ENCODE measurements at regions not wholly inside any gene's neighbourhood (a gene's known extent, or its start where the extent isn't known, plus 50 kb on each side); places are given as distances from the start of the nearest gene placed in this dataset.

GRCh38 chr6:77403424-77403823 is 59.9 kb downstream of the HTR1B start:
- DNase-seq: no peak

GRCh38 chr6:77401231-77401630 is 62.1 kb downstream of the HTR1B start:
- DNase-seq: no peak

- DNase-seq: no peak
Observed at GRCh38 chr6:77397561-77397960, 65.7 kb downstream of the HTR1B start.

GRCh38 chr6:77389402-77389801 is 73.9 kb downstream of the HTR1B start:
- DNase-seq: no peak

DNA sequence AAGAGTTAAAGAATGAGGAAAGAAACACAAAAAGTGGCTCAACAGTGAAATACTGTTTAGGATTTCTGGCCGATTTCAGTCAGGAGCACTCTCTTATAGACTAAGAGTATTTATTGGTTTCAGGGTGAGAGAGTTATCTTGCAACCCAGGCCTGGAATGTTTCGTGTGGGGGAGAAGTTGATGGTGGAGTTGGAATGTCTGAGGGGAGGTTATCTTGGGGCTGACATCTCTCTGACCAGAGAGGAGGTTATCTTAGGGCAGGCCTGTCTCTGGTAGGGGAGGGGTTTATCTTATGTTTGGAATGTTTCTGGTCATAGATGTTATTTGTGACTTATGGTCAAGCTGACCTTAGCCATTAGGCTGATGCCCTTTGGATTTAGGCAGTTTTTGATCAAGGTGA is 80.3 kb downstream of the HTR1B start:
- no peak for DNase-seq

- no peak for DNase-seq
Observed at GRCh38 chr6:77373955-77374354, 89.3 kb downstream of the HTR1B start.

DNA sequence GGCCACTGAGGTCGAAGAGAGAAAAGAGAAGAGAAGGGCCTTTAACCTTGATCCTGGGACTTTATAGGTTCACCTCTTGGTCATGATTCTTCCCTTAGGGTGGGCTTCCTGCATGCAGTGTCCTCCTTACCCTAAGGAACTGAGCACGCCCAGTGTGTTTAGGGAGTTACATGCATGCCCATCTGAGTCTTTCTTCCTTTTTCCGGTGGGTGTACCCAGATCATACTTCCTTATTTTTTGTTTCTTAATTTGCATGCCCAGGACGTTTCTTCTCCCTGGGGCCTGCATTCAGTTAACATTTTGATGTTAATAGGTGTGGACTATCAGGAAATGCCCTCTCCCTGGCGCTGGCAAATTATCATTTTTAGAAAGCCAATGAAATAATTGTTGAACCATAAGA is 91.5 kb downstream of the HTR1B start:
- no peak for DNase-seq

GRCh38 chr6:77368660-77369313 is 94.5 kb downstream of the HTR1B start:
- DNase-seq: no peak

GRCh38 chr6:77366798-77367197 is 96.5 kb downstream of the HTR1B start:
- DNase-seq: no peak

- DNase-seq: no peak
Observed at GRCh38 chr6:77363702-77364101, 99.6 kb downstream of the HTR1B start.

DNA sequence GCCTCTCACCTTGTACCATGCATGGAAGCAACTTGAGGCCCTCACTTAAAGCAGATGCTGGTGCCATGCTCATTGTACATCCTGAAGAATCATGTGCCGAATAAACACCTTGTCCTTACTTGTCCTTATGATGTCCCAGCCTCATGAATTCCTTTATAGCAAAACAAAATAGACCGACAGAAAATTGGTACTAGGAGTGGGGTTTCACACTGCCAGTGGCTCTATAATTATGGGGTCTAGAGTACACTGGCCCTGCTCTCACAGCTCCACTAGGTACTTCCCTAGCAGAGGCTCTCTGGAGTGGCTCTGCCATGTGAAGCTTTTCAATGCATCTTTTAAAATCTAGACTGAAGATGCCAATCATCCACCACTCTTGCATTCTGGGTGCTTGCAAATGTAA is 101.2 kb downstream of the HTR1B start:
- DNase-seq: no peak

DNA sequence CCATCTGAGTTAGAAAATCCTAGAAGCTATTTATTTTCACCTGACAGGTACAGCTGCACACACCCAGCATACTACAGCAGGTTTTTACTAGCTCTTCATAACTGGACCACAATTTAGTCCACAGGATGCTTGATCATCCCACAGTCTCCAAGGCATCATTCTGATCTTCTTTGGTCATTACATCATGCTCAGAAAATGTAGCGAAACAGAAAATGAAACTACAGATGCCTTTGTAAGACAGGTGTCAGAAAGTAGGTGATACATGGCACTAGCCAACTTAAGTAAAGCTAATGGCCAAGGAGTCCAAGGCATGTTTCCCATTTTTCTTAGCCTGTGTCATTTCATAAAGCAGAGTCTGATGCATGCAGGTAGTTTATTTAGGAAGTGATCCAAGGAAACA is 102.3 kb downstream of the HTR1B start:
- DNase-seq: no peak

- DNase-seq: no peak
Observed at GRCh38 chr6:77356821-77357220, 106.5 kb downstream of the HTR1B start.

- DNase-seq: no peak
Observed at GRCh38 chr6:77354581-77354980, 108.7 kb downstream of the HTR1B start.

DNA sequence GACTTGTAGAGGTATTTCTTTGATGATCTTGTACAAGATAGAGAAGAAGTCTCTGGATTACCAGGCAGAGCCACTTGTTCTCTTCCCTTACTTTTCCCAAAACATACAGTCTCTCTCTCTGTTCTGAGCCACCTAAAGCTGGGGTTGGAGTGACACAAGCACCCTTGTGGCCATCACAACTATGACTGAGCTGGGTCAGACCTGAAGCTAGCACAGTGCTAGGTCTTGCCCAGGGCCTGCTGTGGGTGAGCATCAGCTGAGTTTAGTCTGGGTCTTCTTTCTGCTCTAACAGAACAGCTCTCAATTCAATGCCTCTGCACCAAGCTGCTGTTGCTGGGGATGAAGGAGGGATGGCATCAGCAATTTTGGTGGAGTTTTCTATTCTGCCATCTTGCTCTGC is 110.2 kb downstream of the HTR1B start:
- no peak for DNase-seq

GRCh38 chr6:77341058-77341986 is 122.0 kb downstream of the HTR1B start:
- no peak for DNase-seq

DNA sequence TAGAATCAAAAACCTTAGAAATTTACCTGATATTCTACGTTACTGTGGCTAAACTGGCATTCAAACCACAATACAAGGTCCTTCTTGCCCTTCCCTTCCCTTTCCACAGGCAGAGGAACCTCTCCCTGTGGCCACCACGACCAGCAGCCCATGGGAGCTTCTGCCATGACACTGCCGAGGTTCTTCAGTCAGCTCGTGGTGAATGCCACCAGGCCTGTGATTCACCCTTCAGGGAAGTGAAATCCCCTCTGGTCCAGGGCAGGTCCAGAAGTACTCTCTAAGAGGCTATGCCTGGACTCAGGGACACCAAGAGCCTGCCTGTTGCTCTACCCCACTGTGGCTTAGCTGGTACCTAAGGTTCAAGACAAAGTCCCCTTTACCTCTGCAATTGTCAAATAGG is 123.0 kb downstream of the HTR1B start:
- DNase-seq: no peak

GRCh38 chr6:77339926-77340325 is 123.4 kb downstream of the HTR1B start:
- no peak for DNase-seq

DNA sequence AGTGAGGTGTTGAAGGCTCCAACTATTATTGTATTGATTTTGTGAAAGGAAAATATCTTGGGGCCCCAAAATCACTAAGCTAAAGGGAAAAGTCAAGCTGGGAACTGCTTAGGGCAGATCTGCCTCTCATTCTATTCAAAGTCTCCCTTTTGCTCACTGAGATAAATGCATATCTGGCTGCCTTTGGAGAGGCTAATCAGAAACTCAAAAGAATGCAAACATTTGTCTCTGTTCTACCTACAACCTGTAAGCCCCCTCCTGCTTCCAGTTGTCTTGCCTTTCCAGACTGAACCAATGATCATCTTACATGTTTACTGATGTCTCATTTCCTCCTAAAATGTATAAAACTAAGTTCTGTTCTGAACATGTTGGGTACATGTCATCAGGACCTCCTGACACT is 125.9 kb downstream of the HTR1B start:
- no peak for DNase-seq

DNA sequence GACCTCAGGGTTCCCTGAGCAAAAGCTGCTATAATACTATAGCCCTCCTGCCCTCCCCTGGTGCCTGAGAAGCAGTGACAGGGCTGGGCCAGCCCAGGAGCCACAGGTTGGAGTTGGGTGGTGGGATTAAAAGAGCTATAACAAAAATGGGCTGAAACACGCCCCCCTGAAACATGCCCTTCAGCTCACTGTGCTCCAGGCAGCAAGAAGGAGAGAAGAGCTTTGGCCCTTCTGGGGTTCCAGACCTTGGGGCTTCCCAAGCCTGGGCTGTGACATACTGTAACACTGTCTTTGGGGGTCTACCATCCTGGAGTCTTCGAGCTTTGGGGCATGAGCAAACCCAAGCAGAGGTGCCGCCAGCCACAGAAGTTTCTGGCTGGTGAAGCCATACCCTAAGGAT is 129.2 kb downstream of the HTR1B start:
- no peak for DNase-seq

DNA sequence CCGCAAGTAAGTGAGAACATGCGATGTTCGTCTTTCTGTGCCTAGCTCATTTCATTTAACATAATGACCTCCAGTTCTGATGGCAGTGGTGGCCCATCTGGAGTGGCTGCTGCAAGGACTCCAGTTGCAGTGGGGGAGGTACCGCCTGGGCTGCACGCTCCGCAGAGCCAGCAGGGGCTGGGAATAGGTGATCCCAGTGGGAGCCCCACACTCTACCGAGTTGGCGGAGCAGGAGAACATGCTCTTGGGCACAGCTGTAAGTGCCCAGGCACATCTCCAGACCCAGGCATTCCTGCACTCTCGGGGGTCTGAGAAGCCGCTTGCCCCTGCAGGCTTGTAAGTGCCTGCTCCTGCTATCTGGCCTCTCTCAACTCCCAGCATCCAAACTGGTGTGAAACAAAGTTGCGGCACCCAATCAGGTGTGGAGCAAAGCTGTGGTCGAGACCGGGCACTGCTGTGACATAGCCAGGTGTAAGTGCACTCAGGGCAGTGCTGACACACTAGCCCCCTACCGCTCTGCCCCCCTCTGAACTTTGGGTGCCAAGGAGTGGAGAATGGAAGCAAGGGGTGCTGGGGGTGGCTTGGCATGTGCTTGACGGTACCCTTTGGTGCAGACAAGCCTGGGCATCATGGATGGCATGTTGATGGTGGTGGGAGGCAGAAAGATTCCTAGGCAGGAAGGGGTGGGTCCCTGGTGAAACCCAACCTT is 130.2 kb downstream of the HTR1B start:
- DNase-seq: no peak

GRCh38 chr6:77326711-77327110 is 136.6 kb downstream of the HTR1B start:
- DNase-seq: no peak

- DNase-seq: no peak
Observed at GRCh38 chr6:77326029-77326428, 137.3 kb downstream of the HTR1B start.

DNA sequence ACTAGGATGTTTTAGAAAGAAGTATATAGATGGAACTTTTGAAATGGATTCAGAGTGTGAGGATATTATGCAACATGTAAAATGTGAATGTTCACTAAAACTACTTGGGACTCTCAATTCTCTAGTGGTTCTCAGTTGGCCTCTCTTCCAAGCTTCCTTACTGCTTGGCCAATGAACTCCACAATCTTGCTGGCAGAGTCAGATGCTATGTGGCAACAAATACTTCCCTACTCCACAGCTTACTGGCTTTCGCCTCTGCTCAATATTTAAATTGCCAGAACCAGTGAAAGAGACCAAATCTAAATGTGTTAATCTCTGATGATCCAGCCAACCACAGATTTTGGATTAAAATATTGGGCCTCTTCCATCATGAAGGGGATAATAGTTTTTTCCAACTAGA is 138.4 kb downstream of the HTR1B start:
- DNase-seq: no peak

Data from activated CD4-positive, alpha-beta T cell treated with anti-CD3 and anti-CD28 coated beads, Interleukin-2, Interleukin-6, amounts not matched to agents 100 ng/mL and 50 ng/mL, durations not matched to agents 16 hours and 8 hours (primary cell).